NOMO-1 treated with dmso at 0.1 percent for 144 hours (cell line): ENCODE measurements at regions not wholly inside any gene's neighbourhood (a gene's known extent, or its start where the extent isn't known, plus 50 kb on each side); places are given as distances from the start of the nearest gene placed in this dataset.

Source experiments
- DNase-seq: peaks from one replicate; lab custom pipeline; 2025; ENCODE audit not compliant: unreplicated experiment; lab: John Stamatoyannopoulos, UW

GRCh38 chr6:43876602-43877001, 106.6 kb downstream of the VEGFA start:
- no peak for DNase-seq

GRCh38 chr6:43875849-43876572, 106.0 kb downstream of the VEGFA start:
- no peak for DNase-seq

- no peak for DNase-seq
These were observed 105.0 kb downstream of the VEGFA start for GRCh38 chr6:43874814-43875590.

GRCh38 chr6:43873806-43874714, 104.0 kb downstream of the VEGFA start:
- DNase-seq, result no peak

- no peak for DNase-seq
These were observed 101.9 kb downstream of the VEGFA start for GRCh38 chr6:43871933-43872332.

GRCh38 chr6:43871284-43871683, 101.3 kb downstream of the VEGFA start:
- no peak for DNase-seq

- no peak for DNase-seq
These were observed 100.7 kb downstream of the VEGFA start for GRCh38 chr6:43870660-43871061.

- DNase-seq, result no peak
These were observed 100.0 kb downstream of the VEGFA start for GRCh38 chr6:43869792-43870659.

- no peak for DNase-seq
These were observed 99.2 kb downstream of the VEGFA start for GRCh38 chr6:43869079-43869710.

GRCh38 chr6:43868467-43868866, 98.5 kb downstream of the VEGFA start:
- no peak for DNase-seq

- no peak for DNase-seq
These were observed 98.0 kb downstream of the VEGFA start for GRCh38 chr6:43867996-43868395.

- DNase-seq, result no peak
These were observed 97.2 kb downstream of the VEGFA start for GRCh38 chr6:43867246-43867645.

GRCh38 chr6:43865932-43866645, 96.1 kb downstream of the VEGFA start:
- DNase-seq, result no peak

- DNase-seq, result no peak
These were observed 95.1 kb downstream of the VEGFA start for GRCh38 chr6:43865086-43865485.

- DNase-seq, result no peak
These were observed 92.9 kb downstream of the VEGFA start for GRCh38 chr6:43862925-43863324.

- no peak for DNase-seq
These were observed 91.3 kb downstream of the VEGFA start for GRCh38 chr6:43861212-43861894.

GRCh38 chr6:43860285-43860684, 90.3 kb downstream of the VEGFA start:
- no peak for DNase-seq

- no peak for DNase-seq
These were observed 89.2 kb downstream of the VEGFA start for GRCh38 chr6:43859213-43859612.
